ENCODE measurements at regions not wholly inside any gene's neighbourhood (a gene's known extent, or its start where the extent isn't known, plus 50 kb on each side); places are given as distances from the start of the nearest gene placed in this dataset.

GRCh38 chr6:105781915-105782314, 304.2 kb upstream of the PRDM1 start:
- no peak for TF ChIP-seq YY1 (IDR thresholded peaks at IDR 0.05; ENCODE audit: insufficient read depth, insufficient read length)
- TF ChIP-seq SUZ12 (IDR thresholded peaks at IDR 0.05; ENCODE audit: extremely low read depth, insufficient read depth, insufficient read length) = no peak
- TF ChIP-seq ZNF274 (IDR thresholded peaks at IDR 0.05; ENCODE audit: low read depth, low read length) = no peak
